ENCODE measurements at regions not wholly inside any gene's neighbourhood (a gene's known extent, or its start where the extent isn't known, plus 50 kb on each side); places are given as distances from the start of the nearest gene placed in this dataset.
A peak's percentile ranks its signal among the peaks of the same experiment; 100 is the strongest.

DNA sequence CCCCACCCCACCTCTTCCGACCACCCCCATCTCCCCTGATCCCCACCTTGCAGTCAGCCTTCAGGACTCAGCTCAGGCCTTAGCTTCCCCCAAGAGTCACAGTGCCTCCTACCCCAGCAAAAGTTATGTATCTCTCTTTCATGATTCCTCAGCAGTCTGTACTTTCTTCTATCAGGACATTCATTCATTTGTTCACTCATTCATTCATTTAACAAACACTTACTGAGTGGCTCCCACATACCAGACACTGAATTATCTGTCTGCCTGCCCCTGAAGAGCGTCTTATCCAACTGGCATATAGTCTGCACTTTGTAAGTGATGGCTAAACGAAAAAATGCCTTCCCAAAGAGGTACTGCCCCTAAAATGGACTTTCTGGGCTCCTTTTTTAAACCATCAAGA, 114.4 kb upstream of the SLC35F3 start:
- Histone ChIP-seq H3K9me2 (replicated peaks; ENCODE audit: insufficient read depth, low read length) (no peaks in the 10 kb centered on the region), H3K9ac (ENCODE audit: low read length) (no peak overlapping the region)
- TF ChIP-seq EZH2phosphoT487 (IDR thresholded peaks at IDR 0.05; ENCODE audit: low read length) (no peak), CTCF (IDR thresholded peaks at IDR 0.05; ENCODE audit: low read length) (no peak), EZH2 (optimal IDR thresholded peaks at IDR 0.05; ENCODE audit: low read depth, low read length) (no peak)

DNA sequence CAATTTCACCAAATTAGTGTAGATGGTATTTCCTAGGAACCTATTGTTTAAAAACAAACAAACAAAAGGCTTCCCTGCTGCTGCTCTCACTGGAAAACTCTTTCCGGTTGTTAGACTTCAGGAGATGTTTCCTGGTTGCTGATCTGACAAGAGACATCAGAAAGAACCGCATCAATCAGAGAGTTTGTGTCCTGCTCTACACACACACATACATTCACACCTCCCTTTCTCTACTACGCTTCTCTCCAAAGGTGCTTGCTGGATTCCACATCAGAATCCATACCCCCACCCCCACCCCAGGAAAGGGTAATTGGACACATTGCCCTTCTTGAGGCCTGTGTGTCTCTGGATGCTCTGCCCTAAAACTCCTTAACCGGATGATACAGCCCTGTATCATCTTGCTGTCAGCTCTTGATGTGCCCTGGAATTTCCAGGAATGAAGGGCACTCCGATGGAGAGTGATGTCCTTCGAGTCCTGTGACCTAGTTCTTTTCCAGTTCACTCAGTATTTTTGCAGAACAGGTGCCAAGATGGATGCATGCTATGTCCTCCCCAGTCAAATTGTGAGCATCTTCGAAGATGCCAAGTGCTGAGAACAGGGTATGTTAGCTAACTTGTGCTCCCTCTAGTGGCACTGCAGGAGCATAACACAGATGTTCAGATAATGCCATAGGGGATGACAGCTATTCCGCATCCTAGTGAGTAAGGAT, 113.7 kb upstream of the SLC35F3 start:
- Histone ChIP-seq H3K27ac (ENCODE audit: low read length) (no peak overlapping the region), H3K4me3 (ENCODE audit: low read length) (no peak overlapping the region), H3K36me3 (replicated peaks; ENCODE audit: insufficient read depth, low read length) (no peaks in the 10 kb centered on the region), H3K9me2 (replicated peaks; ENCODE audit: insufficient read depth, low read length) (no peaks in the 10 kb centered on the region), H3K4me1 (ENCODE audit: low read length) (no peaks in the 10 kb centered on the region), H3F3A (ENCODE audit: insufficient read depth, low read length) (no peaks in the 10 kb centered on the region), H3K9ac (ENCODE audit: low read length) (no peak overlapping the region), H3K79me2 (ENCODE audit: low read length) (no peaks in the 10 kb centered on the region), H3K9me3 (replicated peaks; ENCODE audit: insufficient read depth, low read length) (no peaks in the 10 kb centered on the region), H3K4me2 (ENCODE audit: low read depth, low read length) (no peak overlapping the region), H3K27me3 (replicated peaks; ENCODE audit: insufficient read depth, low read length) (no peaks in the 10 kb centered on the region), H4K20me1 (ENCODE audit: insufficient read depth, low read length) (no peaks in the 10 kb centered on the region), H2AFZ (ENCODE audit: low read length) (no peak overlapping the region)
- TF ChIP-seq CTCF (IDR thresholded peaks at IDR 0.05; ENCODE audit: low read length) (peak; percentile 97), EZH2 (optimal IDR thresholded peaks at IDR 0.05; ENCODE audit: low read depth, low read length) (no peak), EZH2phosphoT487 (IDR thresholded peaks at IDR 0.05; ENCODE audit: low read length) (no peak)
- peak; percentile 61 for DNase-seq

More for the DNA sequence above, 114.4 kb upstream of the SLC35F3 start:
- H3K36me3 ChIP-seq (replicated peaks; ENCODE audit: insufficient read depth, low read length), result no peaks in the 10 kb centered on the region
- no peaks in the 10 kb centered on the region for H4K20me1 ChIP-seq (ENCODE audit: insufficient read depth, low read length)
- no peak overlapping the region for H3K4me3 ChIP-seq (ENCODE audit: low read length)
- no peak overlapping the region for H3K27ac ChIP-seq (ENCODE audit: low read length)
- no peaks in the 10 kb centered on the region for H3K9me3 ChIP-seq (replicated peaks; ENCODE audit: insufficient read depth, low read length)
- DNase-seq, result no peak
- H3K27me3 ChIP-seq (replicated peaks; ENCODE audit: insufficient read depth, low read length), result no peaks in the 10 kb centered on the region
- no peak overlapping the region for H3K4me2 ChIP-seq (ENCODE audit: low read depth, low read length)
- H3K79me2 ChIP-seq (ENCODE audit: low read length), result no peaks in the 10 kb centered on the region
- H3F3A ChIP-seq (ENCODE audit: insufficient read depth, low read length), result no peaks in the 10 kb centered on the region
- no peak overlapping the region for H2AFZ ChIP-seq (ENCODE audit: low read length)
- H3K4me1 ChIP-seq (ENCODE audit: low read length), result no peaks in the 10 kb centered on the region

GRCh38 chr1:233791372-233791703, 113.1 kb upstream of the SLC35F3 start:
- H3K4me2 ChIP-seq (ENCODE audit: low read depth, low read length), result no peak overlapping the region
- H4K20me1 ChIP-seq (ENCODE audit: insufficient read depth, low read length), result no peaks in the 10 kb centered on the region
- H3K9me2 ChIP-seq (replicated peaks; ENCODE audit: insufficient read depth, low read length), result no peaks in the 10 kb centered on the region
- no peaks in the 10 kb centered on the region for H3F3A ChIP-seq (ENCODE audit: insufficient read depth, low read length)
- H3K4me1 ChIP-seq (ENCODE audit: low read length), result no peaks in the 10 kb centered on the region
- H3K27me3 ChIP-seq (replicated peaks; ENCODE audit: insufficient read depth, low read length), result no peaks in the 10 kb centered on the region
- H2AFZ ChIP-seq (ENCODE audit: low read length), result no peak overlapping the region
- H3K36me3 ChIP-seq (replicated peaks; ENCODE audit: insufficient read depth, low read length), result no peaks in the 10 kb centered on the region
- no peak overlapping the region for H3K4me3 ChIP-seq (ENCODE audit: low read length)
- no peaks in the 10 kb centered on the region for H3K9me3 ChIP-seq (replicated peaks; ENCODE audit: insufficient read depth, low read length)
- no peak overlapping the region for H3K27ac ChIP-seq (ENCODE audit: low read length)
- H3K79me2 ChIP-seq (ENCODE audit: low read length), result no peaks in the 10 kb centered on the region
- TF ChIP-seq CTCF (IDR thresholded peaks at IDR 0.05; ENCODE audit: low read length) (no peak; the same call in 1 of the 2 replicates), EZH2 (optimal IDR thresholded peaks at IDR 0.05; ENCODE audit: low read depth, low read length) (no peak), EZH2phosphoT487 (IDR thresholded peaks at IDR 0.05; ENCODE audit: low read length) (no peak)
- H3K9ac ChIP-seq (ENCODE audit: low read length), result no peak overlapping the region
- DNase-seq, result no peak
